ENCODE measurements at regions not wholly inside any gene's neighbourhood (a gene's known extent, or its start where the extent isn't known, plus 50 kb on each side); places are given as distances from the start of the nearest gene placed in this dataset.
"Not testable (repeated sequence)": the region's sequence is repeated elsewhere in the genome, so short reads cannot be mapped to it uniquely, and the experiment has no call there.

- DNase-seq: no peak
Observed at GRCh38 chr12:107826276-107826675, 51.8 kb downstream of the ASCL4 start.

- no peak for DNase-seq
Observed at GRCh38 chr12:107829271-107829670, 54.8 kb downstream of the ASCL4 start.

DNA sequence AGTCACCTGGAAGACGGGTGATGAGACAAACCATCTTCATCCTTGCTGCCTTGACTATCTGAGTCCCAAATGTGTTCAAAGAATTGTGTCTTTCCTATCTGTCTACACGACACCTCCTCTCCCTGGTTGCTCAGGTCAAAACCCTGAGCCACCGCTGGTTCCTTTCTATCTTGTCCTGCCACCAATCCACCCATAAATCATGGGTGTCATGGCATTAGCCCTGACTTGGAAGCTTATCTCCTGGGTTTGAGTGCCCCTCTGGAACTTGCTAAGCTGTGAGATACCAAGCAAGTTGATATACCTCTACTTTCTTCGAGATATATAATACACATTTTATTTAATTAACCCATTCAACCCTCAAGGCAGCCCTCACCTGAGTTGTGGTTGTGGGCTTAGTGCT is 57.9 kb downstream of the ASCL4 start:
- no peak for DNase-seq

DNA sequence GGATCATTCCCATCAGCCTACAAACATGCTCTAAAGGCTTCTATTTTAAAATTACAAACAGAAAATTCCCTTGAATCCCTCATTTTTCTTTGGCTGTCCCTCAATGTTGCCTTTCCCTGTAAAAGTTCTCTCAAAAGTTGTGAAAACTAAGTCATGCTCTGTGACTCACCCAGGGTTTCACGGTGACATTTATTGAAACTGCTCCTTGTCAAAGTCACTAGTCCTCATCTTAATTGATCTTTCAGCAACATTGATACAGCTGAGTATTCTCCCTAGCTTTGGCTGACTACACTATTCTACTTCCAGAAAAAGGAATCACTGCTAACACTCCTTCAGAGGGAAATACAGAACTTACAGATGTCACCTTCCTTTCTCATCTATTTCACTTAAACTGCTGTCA is 65.7 kb downstream of the ASCL4 start:
- no peak for DNase-seq

DNA sequence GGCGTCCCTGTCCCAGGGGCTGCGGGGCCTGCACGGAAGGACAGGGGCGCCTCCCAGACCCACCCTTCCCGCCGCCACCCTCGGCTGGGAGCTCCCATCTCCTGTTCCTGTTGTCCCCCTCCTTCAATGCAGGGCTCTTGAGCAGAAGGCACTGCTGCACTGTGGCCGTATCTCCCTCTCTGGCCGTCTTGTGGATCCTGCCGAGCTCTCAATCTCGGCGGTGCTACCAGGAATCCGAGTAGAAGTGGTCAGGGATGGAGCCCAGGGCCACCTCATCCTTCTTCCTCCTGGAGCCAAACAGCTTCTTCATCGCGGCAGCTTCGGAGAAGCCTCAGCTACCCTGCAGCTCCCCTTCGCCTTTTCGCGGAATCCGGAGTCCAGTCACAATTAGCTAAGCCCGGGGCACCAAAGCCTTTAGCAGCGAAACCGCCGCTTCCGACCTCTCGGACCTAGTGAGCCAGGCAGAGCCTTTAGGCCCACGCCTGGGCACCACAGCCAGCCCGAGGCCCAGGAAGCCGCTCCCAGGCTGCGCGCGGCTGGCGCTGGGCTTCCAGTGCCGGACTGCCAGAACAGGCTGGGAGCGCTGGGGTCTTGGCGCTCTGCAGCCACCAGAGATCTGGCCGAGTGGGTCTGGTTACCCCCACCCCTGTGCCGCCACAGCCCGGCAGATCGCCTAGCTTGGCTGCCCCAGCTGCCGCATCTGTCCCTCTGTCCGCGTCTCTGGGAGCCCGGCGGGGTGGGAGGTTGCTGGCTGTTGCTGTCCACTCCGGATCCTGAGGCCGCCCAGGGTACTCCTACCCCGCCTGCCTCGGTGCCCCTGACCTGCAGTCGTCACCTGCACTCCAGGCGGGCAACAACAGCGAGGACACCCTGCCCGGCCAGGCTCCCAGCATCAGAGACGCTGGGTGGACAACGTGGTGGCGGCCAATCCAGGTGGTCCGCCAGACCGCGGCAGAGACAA is 69.1 kb downstream of the ASCL4 start:
- DNase-seq: no peak

DNA sequence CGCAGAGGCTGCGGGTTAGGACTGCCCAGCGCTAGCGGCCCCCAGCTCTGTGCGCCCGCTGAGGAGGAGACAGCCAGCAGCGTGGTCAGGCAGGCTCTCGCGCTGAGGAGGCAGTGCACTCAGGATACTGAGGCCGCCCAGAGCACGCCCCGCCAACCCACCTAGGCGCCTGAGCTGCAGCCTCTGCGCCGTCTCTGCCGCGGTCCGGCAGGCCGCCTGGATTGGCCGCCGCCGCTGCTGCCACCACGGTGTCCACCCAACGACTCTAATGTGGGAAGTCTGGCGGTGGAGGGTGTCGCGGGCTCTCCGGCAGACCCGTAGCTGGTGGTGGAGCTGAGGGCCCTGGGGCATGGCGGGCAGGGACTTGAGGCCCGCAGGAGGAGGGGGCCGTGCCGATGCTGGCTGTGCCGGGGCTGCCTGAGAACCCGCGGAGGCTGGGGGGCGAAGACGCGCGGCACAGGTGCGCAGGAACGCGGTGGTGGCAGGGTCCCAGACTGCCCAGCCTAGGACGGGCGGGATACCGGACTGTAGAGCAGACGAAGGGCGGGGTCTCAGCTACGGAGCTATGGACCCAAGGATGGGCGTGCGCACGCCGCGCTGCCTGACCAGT is 69.9 kb downstream of the ASCL4 start:
- no peak for DNase-seq

- DNase-seq: no peak
Observed at GRCh38 chr12:107845226-107845979, 70.9 kb downstream of the ASCL4 start.

GRCh38 chr12:107845980-107846659 is 71.6 kb downstream of the ASCL4 start:
- DNase-seq: no peak

DNA sequence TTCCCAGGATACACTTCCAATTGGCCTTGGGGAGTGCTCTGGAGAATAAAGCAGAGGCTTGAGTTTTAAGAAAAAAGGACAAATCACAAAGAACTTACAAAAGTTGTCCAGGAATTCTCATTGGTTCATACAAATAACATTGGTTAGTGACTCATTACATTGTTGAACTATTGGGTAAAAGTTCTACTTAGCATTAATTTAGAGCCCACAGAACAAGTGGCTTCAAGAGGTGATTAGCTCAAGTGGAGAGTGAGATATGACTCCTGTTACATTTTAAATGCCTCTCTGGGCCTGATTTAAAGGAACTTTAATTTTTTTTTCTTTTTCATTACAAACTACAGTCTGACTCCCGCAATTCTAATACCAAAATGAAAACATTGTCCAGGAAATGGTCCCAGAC is 72.9 kb downstream of the ASCL4 start:
- no peak for DNase-seq

DNA sequence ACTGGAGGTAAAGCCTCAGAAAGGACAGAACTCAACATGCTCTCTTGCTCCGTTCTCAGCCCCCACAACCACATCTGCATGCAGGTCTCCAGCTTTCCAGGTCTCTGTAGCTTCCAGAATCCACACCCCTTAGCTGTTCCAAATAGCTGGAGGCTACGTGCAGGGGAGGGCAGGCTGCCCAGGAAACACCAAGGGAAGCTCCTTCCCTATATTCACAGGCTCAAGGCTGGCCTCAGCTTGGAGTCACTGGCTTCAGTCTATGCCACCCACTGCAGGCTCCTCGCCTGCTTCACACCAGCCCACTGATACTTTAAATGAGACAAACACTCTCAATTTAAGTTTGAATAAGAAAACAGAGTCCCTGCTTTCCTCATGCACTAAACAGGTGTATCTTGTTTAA is 73.3 kb downstream of the ASCL4 start:
- DNase-seq: no peak

- DNase-seq: no peak
Observed at GRCh38 chr12:107853479-107853878, 79.0 kb downstream of the ASCL4 start.

GRCh38 chr12:107855471-107855870 is 81.0 kb downstream of the ASCL4 start:
- no peak for DNase-seq

DNA sequence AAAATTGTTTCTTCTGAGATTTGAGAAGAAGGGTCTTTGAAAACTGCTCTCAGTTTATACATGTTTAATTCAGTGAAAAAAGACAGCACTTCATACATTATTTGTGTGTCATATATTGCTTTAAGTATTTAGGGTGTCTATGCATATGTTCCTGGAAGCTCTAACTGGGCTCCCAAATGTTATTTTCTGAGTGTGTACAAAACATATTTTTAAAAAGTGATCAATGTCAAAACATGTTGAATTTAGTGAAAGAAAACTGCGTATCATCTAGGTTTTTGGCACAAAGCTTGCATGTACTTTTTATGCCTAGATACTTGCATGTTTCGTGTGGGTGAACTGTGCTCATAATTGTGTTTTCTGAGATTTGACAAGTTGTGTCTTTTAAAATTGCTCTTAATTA is 81.6 kb downstream of the ASCL4 start:
- DNase-seq: no peak

DNA sequence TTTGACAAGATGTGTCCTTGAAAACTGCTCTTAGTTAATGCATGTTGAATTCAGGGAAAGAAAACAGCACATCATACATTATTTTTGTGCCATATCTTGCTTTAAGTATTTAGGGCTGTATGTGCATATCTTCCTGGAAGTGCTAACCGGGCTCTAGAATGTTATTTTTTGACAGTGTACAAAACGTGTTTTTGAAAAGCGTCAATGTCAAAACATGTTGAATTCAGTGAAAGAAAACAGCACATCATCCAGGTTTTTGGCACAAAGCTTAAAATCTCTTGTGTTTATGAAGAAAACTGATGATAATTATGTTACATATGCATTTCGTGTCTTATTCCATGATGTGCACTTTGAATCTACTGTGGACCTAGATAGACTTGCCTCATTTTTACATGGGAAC is 82.7 kb downstream of the ASCL4 start:
- no peak for DNase-seq

DNA sequence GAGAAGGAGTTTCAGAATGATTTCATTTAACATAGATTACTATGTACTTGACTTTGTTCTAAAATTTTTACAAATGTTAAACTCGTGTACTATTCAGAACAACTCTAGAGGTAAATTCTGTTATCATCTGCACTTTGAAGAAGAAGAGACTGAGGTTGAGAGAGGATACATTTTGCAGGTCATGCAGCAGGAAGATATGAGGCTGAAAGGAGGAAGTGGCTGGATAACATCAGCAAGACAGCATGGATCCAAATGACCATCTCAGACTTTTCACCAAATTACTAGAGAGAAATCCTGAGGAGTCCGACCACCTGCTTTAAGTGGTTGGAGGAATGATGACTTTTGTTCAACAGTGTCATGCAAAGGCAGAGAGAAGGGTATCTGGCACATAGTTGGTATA is 84.9 kb downstream of the ASCL4 start:
- no peak for DNase-seq

DNA sequence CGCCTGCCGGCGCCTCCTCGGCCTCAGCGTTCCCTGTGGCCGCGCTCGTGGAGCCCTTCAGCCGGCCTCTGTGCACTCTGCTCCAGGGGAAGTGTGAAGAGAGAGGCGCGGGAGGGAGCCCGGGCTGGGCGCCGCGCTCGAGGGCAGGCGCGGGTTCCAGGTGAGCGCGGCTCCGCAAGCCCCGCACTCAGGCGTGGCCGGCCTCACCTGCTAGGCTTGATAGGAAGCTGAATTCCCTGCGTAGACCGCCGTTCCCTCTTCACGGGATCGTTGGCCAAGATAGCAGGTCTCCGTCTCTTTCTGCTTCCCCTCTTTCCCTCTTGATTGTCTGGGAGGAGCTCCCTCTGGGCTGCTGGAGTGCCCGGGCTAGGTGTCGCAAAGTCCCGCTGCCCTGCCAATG is 89.7 kb downstream of the ASCL4 start:
- no peak for DNase-seq

DNA sequence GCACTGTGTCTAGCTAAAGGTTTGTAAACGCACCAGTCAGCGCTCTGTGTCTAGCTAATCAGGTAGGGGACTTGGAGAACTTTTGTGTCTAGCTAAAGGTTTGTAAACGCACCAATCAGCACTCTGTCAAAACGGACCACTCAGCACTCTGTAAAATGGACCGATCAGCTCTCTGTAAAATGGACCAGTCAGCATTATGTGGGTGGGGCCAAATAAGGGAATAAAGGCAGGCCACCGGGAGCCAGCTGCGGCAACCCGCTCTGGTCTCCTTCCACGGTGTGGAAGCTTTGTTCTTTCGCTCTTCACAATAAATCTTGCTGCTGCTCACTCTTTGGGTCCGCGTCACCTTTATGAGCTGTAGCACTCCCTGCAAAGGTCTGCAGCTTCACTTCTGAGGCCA is 90.2 kb downstream of the ASCL4 start:
- not testable (repeated sequence) for DNase-seq

- no peak for DNase-seq
Observed at GRCh38 chr12:107873223-107873622, 98.7 kb downstream of the ASCL4 start.

DNA sequence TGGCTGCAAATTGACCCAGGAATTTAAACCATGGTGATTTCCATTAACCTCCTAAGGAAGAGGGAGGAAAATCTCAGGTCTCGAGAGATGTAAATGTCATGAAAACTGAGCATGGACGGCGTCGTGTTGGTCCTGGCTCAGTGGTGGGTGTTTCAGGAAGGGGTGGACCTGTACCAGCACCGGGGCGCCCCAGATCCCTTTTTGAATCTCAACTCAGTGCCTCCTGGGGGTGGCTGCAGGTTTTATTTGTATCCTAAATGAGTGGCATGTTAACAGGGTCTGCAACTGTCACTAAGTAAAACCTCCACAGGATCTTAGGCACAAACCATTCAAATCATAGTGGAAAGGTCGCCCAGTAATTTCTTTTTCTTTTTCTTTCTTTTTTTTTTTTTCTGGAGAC is 101.3 kb downstream of the ASCL4 start:
- no peak for DNase-seq

DNA sequence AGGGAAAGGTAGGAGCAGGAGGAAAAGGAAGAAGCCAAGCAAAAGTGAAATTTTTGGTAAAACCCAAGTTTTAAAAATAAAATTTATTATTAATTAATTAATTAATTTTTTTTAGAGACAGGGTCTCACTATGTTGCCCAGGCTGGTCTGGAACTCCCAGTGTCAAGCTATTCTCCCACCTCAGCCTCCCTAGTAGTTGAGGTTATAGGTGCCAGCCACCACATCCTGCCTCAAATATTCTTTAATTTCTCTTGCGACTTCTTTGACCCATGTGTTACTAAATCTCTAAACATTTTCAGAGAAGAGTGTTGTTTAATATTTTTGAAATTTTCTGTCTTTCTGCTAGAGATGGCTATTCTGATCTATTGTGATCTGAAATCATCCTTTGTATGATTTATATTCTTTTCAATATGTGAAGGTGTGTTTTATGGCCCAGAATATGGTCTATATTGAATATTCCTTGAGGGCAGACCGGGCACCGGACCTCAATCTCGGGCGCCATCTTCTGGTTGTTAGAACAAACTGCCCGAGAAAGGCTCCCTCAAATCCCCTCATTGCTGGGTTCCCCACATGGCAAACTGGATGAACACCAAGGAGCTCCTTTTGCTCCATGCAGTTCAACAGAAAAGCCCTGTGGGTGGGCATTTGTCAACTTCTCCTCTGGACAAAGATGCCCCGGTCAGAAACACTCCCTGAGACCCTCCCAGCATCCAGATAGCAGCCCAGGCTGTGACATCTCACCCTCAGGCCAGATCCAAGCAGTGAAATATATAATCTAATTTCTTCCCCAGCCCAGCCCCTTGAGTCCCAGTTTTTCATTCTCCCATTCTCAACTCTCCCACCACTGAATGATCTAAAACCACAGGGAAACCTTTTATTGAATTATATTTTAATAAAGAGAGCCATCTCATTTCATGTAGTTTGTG is 110.5 kb downstream of the ASCL4 start:
- peak; percentile 42 for DNase-seq

DNA sequence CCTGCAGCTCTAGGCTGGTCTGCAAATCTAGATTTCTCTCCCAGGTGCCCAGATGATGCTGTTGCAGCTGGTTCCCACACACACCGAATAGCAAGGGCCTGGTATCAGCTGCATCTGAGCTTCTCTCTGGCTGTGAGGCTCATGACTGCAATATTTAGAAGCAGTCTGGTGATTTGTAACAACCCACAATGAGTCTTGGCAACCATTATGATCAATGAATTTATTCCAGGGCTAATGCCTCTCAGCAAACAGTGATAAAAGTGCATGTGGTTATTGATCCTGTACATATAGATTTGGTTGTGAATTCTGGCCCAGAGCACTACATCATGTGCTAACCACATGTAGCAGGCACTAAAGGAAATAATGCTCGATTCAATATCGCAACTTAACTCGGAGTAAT is 114.3 kb downstream of the ASCL4 start:
- no peak for DNase-seq

DNA sequence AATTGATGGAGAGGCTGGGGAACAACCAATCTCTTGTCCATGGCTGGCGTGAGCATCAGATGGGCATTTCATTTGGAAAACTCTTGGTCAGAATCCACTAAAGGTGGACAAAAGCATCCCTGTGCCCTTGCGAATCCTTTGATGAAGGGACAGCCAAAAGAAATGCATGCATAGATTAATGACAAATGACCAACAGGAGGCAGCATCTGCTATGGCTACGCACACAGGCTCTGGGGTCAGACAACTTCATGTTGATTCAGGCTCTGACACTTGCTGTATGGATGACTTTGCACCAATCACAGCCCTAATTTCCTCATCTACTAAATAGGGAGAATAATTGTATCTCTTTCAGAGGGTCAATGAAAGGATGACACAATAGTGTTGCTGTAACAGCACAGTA is 117.5 kb downstream of the ASCL4 start:
- DNase-seq: peak; percentile 9

All from CD4-positive, alpha-beta T cell treated with Interleukin-21 for 1 hour (primary cell).